ENCODE measurements at regions not wholly inside any gene's neighbourhood (a gene's known extent, or its start where the extent isn't known, plus 50 kb on each side); places are given as distances from the start of the nearest gene placed in this dataset.

- DNase-seq (ENCODE audit: extremely low read depth in 1 of 2, low read depth in 1 of 2), result no peak
Observed at GRCh38 chr9:79353856-79354520, 217.8 kb upstream of the TLE4 start.

DNA sequence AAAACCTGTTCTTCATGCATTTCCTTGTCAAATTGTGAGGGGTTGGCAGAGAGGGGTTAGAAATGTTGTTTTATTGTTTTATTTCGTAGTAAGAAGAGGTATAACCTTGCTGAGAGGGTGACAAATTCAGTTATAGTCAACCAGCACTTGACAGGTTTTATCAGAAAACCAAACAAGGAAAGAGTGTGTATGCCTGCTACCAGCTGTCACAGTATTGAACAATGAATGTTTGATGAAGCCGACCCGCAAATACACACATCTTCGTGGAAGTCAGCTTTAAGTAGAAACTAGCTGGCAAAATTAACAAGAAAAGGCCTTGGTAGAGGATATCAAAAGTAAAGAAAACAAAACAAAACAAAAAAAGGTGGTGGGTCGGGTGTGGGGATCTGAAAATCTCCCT is 214.6 kb upstream of the TLE4 start:
- no peak for DNase-seq (ENCODE audit: extremely low read depth in 1 of 2, low read depth in 1 of 2)

DNA sequence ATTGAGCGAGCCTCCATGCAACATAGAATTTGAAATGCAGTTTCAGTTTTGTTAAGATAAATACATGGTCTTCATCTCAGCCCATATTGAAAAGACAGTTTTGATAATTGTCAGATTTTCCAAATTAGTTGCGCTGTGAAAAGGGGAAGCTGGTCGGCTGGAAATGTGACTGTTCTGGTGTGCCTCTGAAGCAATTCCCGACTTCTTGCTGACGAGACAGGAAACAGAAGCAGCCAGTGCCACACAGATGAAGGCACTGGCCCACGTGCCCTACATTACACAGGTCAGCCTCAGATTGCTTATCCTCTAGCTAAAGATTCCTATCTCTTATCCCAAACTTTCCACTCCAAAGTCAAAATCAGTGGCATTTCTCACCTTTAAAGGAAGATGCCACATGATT is 214.1 kb upstream of the TLE4 start:
- no peak for DNase-seq (ENCODE audit: extremely low read depth in 1 of 2, low read depth in 1 of 2)

DNA sequence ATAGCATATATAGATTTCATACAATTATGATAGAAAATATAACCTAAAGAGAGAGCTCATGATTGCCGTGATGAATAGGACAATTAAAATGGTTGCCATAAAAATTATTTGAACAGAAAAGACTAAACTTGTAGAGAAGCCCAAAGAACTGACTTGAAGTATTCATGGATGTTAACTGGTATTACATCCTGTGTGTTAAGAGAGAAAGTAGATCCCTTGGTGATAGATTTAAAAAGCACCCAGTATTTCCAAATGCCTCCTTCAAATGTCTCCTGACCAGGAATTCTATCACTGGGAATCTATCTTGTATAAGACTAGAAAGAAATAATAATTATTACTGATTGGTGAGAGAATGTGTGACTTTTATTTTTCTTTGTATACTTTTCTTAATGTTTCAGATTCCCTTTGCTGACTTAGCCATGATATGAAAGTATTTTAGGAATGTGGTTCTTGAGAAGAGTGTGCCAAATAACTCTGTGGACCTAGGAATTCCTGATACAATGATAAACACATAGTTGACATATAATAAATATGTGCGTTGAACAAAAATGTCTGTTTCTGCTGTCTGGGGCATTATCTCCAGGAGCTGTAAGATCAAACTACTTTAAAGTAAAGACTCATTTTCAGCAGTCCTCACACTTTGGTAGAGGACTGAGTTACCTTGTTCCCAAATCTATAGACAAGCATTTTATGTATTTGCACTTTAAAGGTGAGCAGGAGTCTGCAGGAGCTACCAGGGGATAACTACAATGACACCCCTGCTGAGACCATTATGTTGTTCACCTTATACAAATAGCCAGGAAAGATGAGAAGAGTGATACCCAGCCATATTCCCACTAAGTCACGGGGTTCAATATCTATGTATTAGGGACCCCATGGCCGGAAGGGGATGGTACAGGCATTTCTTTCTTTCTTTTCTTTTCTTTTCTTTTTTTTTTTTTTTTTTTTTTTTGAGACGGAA is 211.1 kb upstream of the TLE4 start:
- no peak for DNase-seq (ENCODE audit: extremely low read depth in 1 of 2, low read depth in 1 of 2)

DNA sequence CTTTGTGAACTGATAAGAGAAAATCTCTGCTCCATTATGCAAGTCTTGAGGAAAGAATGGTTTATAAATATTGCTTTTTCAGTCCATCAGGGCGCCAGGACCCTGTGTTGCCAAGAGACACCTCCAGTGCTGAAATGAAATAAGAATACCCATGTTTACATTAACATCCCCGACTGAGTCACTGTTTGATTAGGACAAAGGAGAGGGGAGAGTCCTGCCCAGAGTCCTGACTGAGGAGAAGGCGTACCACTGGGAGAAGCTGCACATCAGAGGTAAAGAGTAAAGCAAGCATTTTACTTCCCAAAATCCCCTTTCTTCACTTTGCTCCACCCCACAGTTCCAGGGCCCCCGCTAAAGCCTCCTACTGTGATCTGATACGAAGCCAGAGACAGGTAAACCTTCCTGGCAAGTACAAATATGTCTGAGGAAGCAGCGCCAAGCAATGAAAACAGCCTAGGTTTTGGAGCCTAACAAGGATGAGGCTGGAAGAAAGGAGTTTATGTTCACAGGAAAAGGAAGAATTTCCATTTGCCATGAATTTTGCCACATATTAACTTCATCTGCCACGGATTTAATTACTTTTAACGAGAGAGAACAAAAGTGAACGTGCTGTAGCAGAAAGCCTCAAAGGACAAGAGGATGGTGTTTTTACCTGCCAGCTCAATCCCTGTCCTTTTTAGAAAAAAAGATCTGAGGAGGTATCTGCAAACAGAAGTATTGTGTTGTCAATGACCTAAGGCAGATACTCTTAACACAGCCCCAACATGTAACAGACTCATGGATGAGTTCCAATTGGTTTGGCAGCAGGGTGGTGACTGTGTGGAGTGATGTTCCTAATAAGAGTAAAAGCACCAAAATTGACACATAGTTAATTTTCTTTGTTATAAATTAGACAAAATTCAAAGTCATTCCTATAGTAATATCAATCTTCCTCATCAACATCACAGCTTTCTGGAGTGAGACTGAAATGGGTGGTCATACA is 209.4 kb upstream of the TLE4 start:
- no peak for DNase-seq (ENCODE audit: extremely low read depth in 1 of 2, low read depth in 1 of 2)

- no peak for DNase-seq (ENCODE audit: extremely low read depth in 1 of 2, low read depth in 1 of 2)
Observed at GRCh38 chr9:79369676-79370075, 202.1 kb upstream of the TLE4 start.

DNA sequence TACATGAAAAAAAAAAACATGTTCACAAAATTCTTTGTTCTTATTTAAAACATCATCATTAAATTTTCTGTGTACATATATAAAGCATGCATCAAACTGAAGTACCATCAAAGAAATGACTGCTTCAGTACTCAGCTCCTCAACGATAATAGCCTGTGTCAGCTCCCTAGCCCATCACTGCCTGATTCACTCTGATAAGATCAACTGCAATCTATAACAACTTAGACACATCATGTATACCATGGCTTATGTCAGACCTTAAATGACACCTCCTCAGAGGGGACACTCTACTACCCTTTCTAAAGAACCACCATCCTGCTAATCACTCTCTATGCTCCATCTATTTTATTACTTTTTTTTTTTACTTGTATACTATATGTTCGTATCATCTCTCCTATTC is 200.5 kb upstream of the TLE4 start:
- no peak for DNase-seq (ENCODE audit: extremely low read depth in 1 of 2, low read depth in 1 of 2)

DNA sequence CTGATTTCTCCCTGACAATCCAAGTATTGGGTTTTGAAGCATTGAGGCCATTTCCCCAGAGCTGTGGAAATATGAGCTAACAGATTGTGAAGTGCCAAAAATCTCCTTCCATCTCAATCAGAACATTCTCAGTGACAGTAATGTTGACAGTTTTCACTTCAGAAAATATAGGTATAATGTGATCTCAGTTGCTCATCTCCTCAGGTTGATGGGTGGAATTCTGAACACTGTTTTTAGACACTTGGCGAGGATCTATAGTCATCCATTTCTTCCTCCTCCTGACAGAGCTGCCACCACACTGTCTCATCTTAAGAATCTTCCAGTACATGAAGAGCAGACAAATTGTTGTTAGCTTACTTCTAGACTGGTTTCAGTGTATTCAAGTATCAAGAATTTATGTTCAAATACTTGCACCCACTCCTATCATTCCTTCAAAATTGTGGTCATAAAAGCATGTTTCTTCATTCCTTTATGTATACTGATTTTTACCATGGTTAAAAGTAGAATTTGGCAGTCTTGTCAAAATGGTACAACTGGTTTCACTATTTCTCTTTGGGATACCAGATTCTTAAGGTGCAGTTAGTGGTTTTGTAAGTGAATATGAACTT is 199.7 kb upstream of the TLE4 start:
- DNase-seq (ENCODE audit: extremely low read depth in 1 of 2, low read depth in 1 of 2), result no peak

DNA sequence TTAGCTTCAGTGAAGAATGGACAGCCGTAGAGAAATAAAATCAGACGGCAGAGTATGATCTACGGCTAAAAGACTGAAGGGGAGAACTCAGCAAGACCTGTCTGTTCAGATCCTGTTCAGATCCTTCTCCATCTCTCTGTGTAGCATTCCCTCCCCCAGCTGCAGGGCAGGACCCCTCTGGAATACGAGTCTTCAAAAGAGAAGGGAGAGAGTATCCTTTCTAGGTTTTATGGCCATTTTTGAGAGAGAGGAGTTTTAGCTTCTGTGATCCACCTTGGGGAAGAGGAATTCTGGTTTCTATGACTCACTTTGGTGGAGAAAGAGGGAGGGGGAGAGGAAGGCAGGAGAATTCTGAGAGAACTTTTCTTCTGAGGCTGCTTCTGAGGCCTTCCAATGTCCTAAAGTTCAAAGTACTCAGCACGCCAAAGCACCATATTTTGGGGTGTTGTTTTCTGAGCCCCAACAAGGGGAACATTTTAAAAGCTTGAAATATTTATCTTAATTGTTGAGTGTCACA is 194.4 kb upstream of the TLE4 start:
- no peak for DNase-seq (ENCODE audit: extremely low read depth in 1 of 2, low read depth in 1 of 2)

GRCh38 chr9:79378107-79378506 is 193.7 kb upstream of the TLE4 start:
- DNase-seq (ENCODE audit: extremely low read depth in 1 of 2, low read depth in 1 of 2), result no peak

GRCh38 chr9:79382044-79382443 is 189.7 kb upstream of the TLE4 start:
- DNase-seq (ENCODE audit: extremely low read depth in 1 of 2, low read depth in 1 of 2), result no peak

GRCh38 chr9:79382458-79382857 is 189.3 kb upstream of the TLE4 start:
- no peak for DNase-seq (ENCODE audit: extremely low read depth in 1 of 2, low read depth in 1 of 2)

- no peak for DNase-seq (ENCODE audit: extremely low read depth in 1 of 2, low read depth in 1 of 2)
Observed at GRCh38 chr9:79383096-79383495, 188.7 kb upstream of the TLE4 start.

GRCh38 chr9:79384091-79384490 is 187.7 kb upstream of the TLE4 start:
- DNase-seq (ENCODE audit: extremely low read depth in 1 of 2, low read depth in 1 of 2), result no peak

DNA sequence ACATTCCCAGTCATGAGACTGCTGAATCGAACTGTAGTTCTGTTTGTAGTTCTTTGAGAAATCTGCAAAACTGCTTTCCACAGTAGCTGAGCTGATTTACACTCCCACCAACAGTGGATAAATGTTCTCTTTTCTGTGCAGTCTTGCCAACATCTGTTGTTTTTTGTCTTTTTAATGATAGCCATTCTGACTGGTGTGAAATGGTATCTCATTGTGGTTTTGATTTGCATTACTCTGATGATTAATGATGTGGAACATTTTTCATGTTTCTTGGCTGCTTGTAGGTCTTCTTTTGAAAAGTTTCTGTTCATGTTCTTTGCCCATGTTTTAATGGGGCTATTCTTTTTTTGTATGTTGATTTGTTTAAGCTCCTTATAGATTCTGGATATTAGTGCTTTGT is 187.3 kb upstream of the TLE4 start:
- DNase-seq (ENCODE audit: extremely low read depth in 1 of 2, low read depth in 1 of 2), result no peak

DNA sequence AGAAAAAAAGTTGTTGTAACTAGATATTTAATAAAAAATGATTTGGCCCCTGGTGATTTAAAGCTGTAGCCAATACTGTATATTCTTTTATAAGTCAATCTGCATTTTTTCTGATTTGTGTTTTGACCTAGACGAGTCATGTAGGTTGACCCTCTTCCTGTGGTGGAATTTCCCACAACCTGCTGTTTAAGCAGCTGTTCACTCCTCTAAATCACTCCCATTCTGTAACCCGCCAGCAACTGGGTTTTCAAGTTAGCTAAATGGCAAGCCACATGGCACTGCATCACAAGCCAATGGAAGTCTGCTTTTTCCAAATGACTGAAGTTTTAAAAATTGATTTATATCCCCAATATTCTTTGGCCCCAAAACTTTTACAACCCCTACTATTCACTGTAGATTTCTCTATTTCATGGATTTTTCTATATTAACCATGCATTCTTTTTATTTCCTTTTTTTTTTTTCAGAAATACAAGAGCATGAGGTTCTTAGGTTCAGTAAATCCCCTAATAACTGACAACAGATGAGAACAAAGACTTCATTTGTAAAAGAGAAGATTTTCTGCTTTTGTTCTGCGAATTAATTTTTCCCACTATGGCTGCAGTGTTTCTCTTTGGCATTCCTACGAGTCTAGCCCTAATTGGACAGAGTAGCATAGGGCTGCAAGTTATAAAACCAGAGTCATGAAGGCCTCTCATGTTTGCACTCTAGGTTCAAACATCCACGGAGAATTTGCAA is 184.5 kb upstream of the TLE4 start:
- DNase-seq (ENCODE audit: extremely low read depth in 1 of 2, low read depth in 1 of 2), result no peak

DNA sequence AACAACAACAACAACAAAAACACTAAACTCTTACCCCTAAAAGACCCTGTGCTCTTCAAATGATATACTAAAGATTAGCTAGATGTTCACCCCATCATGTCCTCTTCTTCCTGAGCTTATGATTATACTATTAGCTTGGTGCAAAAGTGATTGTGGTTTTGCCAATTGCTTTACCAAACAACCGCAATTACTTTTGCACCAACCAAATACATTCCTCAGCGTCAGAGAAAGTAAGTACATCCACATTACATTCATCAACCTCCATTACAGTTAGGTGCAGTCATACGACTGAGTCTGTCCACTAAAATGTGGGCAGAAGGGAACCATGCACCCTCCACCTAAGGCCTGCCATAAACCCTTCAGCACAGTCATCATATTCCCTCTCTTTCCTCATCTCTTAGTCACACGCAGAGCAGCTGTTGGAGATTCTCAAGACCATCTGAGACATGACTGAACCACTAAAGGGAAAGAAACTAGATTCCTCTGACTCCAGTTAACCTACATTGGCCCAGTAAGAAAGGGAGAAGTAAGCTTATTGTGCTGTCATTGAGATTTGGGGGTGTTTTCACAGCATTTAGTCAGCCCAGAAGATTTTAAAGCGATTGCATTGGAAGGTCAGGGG is 181.6 kb upstream of the TLE4 start:
- DNase-seq (ENCODE audit: extremely low read depth in 1 of 2, low read depth in 1 of 2), result no peak

DNA sequence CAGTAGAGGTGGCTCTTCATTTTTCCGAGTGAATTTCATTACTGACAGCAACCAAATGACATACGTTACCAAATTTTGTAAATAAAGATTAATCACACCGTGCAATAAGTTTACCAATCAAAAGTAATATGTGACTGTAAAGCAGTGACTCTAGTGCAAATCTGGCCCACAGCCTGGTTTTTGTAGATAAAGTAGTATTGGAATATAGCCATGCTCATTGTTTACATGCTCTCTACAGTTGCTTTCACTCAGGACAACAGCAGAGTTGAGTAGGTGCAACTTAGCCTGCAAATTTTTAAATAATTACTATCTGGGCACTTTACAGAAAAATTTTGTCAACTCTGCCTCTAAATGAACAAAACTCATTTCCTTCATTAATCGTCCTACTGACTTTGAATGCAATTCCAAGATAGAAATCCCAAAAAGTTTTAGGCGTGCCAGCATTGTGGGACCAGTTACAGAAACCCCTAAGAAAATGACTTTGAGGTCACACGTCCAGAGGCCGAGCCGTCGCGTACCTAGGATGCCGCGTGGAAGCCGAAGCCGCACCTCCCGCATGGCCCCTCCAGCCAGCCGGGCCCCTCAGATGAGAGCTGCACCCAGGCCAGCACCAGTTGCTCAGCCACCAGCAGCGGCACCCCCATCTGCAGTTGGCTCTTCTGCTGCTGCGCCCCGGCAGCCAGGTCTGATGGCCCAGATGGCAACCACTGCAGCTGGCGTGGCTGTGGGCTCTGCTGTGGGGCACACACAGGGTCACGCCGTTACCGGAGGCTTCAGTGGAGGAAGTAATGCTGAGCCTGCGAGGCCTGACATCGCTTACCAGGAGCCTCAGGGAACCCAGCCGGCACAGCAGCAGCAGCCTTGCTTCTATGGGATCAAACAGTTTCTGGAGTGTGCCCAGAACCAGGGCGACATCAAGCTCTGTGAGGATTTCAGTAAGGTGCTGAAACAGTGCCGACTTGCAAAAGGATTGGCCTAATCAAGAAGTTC is 180.7 kb upstream of the TLE4 start:
- no peak for DNase-seq (ENCODE audit: extremely low read depth in 1 of 2, low read depth in 1 of 2)
